HG03066 (cell line): ENCODE measurements at regions not wholly inside any gene's neighbourhood (a gene's known extent, or its start where the extent isn't known, plus 50 kb on each side); places are given as distances from the start of the nearest gene placed in this dataset.

ENCODE experiments used
- ATAC-seq: cut with Tn5 transposase; IDR thresholded peaks from one replicate; pipeline ENCODE4 v1.9.1; 2021; ENCODE audit warnings: low read depth; ENCODE audit not compliant: unreplicated experiment

- peak; percentile 78 for ATAC-seq
Observed at GRCh38 chr3:39000008-39000450, 51.7 kb downstream of the SCN11A start.

- ATAC-seq, result no peak
Observed at GRCh38 chr3:38998086-38998485, 53.7 kb downstream of the SCN11A start.

- no peak for ATAC-seq
Observed at GRCh38 chr3:38996193-38996592, 55.6 kb downstream of the SCN11A start.

- no peak for ATAC-seq
Observed at GRCh38 chr3:38994251-38994650, 57.5 kb downstream of the SCN11A start.

GRCh38 chr3:38992117-38992760 lies 59.5 kb downstream of the SCN11A start:
- ATAC-seq, result no peak

- no peak for ATAC-seq
Observed at GRCh38 chr3:38990621-38991020, 61.1 kb downstream of the SCN11A start.

GRCh38 chr3:38989917-38990510 lies 61.7 kb downstream of the SCN11A start:
- ATAC-seq, result no peak

- no peak for ATAC-seq
Observed at GRCh38 chr3:38988955-38989354, 62.8 kb downstream of the SCN11A start.

GRCh38 chr3:38987456-38987855 lies 64.3 kb downstream of the SCN11A start:
- ATAC-seq, result no peak

- no peak for ATAC-seq
Observed at GRCh38 chr3:38986901-38987300, 64.8 kb downstream of the SCN11A start.

GRCh38 chr3:38985981-38986380 lies 65.8 kb downstream of the SCN11A start:
- ATAC-seq, result no peak

GRCh38 chr3:38985581-38985980 lies 66.2 kb downstream of the SCN11A start:
- no peak for ATAC-seq

GRCh38 chr3:38984731-38985130 lies 67.0 kb downstream of the SCN11A start:
- no peak for ATAC-seq

GRCh38 chr3:38984110-38984509 lies 67.6 kb downstream of the SCN11A start:
- no peak for ATAC-seq

- no peak for ATAC-seq
Observed at GRCh38 chr3:38980938-38981337, 70.8 kb downstream of the SCN11A start.

- ATAC-seq, result no peak
Observed at GRCh38 chr3:38978729-38979128, 73.0 kb downstream of the SCN11A start.

GRCh38 chr3:38970851-38971638 lies 80.7 kb downstream of the SCN11A start:
- no peak for ATAC-seq

GRCh38 chr3:38969317-38970235 lies 82.2 kb downstream of the SCN11A start:
- no peak for ATAC-seq

- ATAC-seq, result no peak
Observed at GRCh38 chr3:38968891-38969290, 82.9 kb downstream of the SCN11A start.

GRCh38 chr3:38968403-38968802 lies 83.3 kb downstream of the SCN11A start:
- no peak for ATAC-seq

- no peak for ATAC-seq
Observed at GRCh38 chr3:38967693-38967989, 84.1 kb downstream of the SCN11A start.
